ENCODE measurements at regions not wholly inside any gene's neighbourhood (a gene's known extent, or its start where the extent isn't known, plus 50 kb on each side); places are given as distances from the start of the nearest gene placed in this dataset.
"Not testable (repeated sequence)": the region's sequence is repeated elsewhere in the genome, so short reads cannot be mapped to it uniquely, and the experiment has no call there.

DNA sequence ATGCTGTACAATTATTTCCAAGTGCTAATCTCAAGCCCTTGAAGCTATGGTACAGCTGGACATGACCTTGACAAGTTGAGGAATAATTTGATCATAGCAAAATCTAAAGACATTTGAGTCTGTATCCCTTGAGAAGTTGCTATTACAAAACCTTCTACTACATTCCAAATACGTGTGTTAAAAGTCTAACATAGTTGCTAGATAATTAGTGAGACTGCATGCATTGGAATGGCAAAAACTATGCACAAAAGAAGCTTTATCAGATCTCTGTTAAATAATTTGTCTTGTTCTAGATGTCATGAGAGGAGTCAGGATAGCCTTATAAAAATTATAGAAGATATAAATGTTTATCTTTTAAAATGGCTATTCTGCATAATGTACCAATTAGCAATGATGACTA lies 127.8 kb downstream of the GJA1 start:
- TF ChIP-seq, protein P1, sequence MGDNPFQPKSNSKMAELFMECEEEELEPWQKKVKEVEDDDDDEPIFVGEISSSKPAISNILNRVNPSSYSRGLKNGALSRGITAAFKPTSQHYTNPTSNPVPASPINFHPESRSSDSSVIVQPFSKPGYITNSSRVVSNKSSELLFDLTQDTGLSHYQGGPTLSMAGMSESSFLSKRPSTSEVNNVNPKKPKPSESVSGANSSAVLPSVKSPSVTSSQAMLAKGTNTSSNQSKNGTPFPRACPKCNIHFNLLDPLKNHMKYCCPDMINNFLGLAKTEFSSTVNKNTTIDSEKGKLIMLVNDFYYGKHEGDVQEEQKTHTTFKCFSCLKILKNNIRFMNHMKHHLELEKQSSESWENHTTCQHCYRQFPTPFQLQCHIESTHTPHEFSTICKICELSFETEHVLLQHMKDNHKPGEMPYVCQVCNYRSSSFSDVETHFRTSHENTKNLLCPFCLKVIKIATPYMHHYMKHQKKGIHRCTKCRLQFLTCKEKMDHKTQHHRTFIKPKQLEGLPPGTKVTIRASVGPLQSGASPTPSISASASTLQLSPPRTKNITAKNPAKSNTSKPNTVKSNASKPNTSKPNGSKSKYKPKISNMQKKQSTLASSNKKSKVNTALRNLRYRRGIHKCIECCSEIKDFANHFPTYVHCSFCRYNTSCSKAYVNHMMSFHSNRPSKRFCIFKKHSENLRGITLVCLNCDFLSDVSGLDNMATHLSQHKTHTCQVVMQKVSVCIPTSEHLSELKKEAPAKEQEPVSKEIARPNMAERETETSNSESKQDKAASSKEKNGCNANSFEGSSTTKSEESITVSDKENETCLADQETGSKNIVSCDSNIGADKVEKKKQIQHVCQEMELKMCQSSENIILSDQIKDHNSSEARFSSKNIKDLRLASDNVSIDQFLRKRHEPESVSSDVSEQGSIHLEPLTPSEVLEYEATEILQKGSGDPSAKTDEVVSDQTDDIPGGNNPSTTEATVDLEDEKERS (tag by site-specific recombination; IDR thresholded peaks at IDR 0.05) = no peak
- TF ChIP-seq ZIC2 (tag by site-specific recombination; IDR thresholded peaks at IDR 0.05) (no peak), ZNF792 (tag by site-specific recombination; IDR thresholded peaks at IDR 0.05) (no peak), ZNF23 (tag by site-specific recombination; IDR thresholded peaks at IDR 0.05; ENCODE audit: borderline replicate concordance) (no peak), ZNF239 (tag by site-specific recombination; IDR thresholded peaks at IDR 0.05) (no peak), KLF9 (tag by site-specific recombination; IDR thresholded peaks at IDR 0.05; ENCODE audit: low read depth) (no peak), ZBTB7A (tag by site-specific recombination; IDR thresholded peaks at IDR 0.05; ENCODE audit: low read depth) (no peak), ZNF223 (tag by site-specific recombination; IDR thresholded peaks at IDR 0.05) (no peak), ZNF521 (tag by site-specific recombination; IDR thresholded peaks at IDR 0.05) (no peak), ZNF350 (tag by site-specific recombination; IDR thresholded peaks at IDR 0.05) (no peak), ZNF664 (tag by site-specific recombination; IDR thresholded peaks at IDR 0.05) (no peak), ZNF174 (tag by site-specific recombination; IDR thresholded peaks at IDR 0.05) (no peak), YY1 (tag by site-specific recombination; IDR thresholded peaks at IDR 0.05) (no peak)
- TF ChIP-seq, protein P2, sequence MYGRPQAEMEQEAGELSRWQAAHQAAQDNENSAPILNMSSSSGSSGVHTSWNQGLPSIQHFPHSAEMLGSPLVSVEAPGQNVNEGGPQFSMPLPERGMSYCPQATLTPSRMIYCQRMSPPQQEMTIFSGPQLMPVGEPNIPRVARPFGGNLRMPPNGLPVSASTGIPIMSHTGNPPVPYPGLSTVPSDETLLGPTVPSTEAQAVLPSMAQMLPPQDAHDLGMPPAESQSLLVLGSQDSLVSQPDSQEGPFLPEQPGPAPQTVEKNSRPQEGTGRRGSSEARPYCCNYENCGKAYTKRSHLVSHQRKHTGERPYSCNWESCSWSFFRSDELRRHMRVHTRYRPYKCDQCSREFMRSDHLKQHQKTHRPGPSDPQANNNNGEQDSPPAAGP (tag by site-specific recombination; IDR thresholded peaks at IDR 0.05) = no peak
- TF ChIP-seq, protein P3, sequence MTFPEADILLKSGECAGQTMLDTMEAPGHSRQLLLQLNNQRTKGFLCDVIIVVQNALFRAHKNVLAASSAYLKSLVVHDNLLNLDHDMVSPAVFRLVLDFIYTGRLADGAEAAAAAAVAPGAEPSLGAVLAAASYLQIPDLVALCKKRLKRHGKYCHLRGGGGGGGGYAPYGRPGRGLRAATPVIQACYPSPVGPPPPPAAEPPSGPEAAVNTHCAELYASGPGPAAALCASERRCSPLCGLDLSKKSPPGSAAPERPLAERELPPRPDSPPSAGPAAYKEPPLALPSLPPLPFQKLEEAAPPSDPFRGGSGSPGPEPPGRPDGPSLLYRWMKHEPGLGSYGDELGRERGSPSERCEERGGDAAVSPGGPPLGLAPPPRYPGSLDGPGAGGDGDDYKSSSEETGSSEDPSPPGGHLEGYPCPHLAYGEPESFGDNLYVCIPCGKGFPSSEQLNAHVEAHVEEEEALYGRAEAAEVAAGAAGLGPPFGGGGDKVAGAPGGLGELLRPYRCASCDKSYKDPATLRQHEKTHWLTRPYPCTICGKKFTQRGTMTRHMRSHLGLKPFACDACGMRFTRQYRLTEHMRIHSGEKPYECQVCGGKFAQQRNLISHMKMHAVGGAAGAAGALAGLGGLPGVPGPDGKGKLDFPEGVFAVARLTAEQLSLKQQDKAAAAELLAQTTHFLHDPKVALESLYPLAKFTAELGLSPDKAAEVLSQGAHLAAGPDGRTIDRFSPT (tag by site-specific recombination; IDR thresholded peaks at IDR 0.05) = no peak
- no peaks in the 10 kb centered on the region for H3K9me3 ChIP-seq (ENCODE audit: control insufficient read depth, insufficient read depth, low read depth, low read length)
- H3K27ac ChIP-seq (ENCODE audit: extremely low read depth, low read depth, low read length) = no peak overlapping the region
- no peaks in the 10 kb centered on the region for H3K4me1 ChIP-seq (ENCODE audit: control insufficient read depth, insufficient read depth, low read length)
- ChIA-PET CTCF (no interaction called here), POLR2A (no interaction called here)
- H3K36me3 ChIP-seq (ENCODE audit: control insufficient read depth in 2 of 2, insufficient read depth in 1 of 2, low read length in 2 of 2) = no peaks in the 10 kb centered on the region
- H3K4me3 ChIP-seq (ENCODE audit: low read depth, low read length) = no peak overlapping the region

DNA sequence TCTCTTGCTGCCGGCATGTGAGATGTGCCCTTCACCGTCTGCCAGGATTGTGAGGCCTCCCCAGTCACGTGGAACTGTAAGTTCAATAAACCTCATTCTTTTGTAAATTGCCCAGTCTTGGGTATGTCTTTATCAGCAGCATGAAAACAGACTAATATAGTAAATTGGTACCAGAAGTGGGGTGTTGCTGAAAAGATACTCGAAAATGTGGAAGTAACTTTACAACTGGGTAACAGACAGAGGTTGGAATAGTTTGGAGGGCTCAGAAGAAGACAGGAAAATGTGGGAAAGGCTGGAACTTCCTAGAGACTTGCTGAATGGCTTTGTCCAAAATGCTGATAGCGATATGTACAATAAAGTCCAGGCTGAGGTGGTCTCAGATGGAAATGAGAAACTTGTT lies 129.1 kb downstream of the GJA1 start:
- H3K4me3 ChIP-seq (ENCODE audit: low read depth, low read length); CTCF ChIA-PET; H3K27ac ChIP-seq (ENCODE audit: extremely low read depth, low read depth, low read length); H3K4me1 ChIP-seq (ENCODE audit: control insufficient read depth, insufficient read depth, low read length); H3K9me3 ChIP-seq (ENCODE audit: control insufficient read depth, insufficient read depth, low read depth, low read length); H3K36me3 ChIP-seq (ENCODE audit: control insufficient read depth in 2 of 2, insufficient read depth in 1 of 2, low read length in 2 of 2); POLR2A ChIA-PET: not testable (repeated sequence)
- TF ChIP-seq ZNF707 (tag by site-specific recombination; IDR thresholded peaks at IDR 0.05) = peak; percentile 85
- TF ChIP-seq SETDB1 (IDR thresholded peaks at IDR 0.05; ENCODE audit: insufficient read length, low read length) = peak; percentile 56
- TF ChIP-seq TRIM28 (IDR thresholded peaks at IDR 0.05; ENCODE audit: borderline replicate concordance, low read length) = peak; percentile 22; the same call in 1 of the 2 replicates

DNA sequence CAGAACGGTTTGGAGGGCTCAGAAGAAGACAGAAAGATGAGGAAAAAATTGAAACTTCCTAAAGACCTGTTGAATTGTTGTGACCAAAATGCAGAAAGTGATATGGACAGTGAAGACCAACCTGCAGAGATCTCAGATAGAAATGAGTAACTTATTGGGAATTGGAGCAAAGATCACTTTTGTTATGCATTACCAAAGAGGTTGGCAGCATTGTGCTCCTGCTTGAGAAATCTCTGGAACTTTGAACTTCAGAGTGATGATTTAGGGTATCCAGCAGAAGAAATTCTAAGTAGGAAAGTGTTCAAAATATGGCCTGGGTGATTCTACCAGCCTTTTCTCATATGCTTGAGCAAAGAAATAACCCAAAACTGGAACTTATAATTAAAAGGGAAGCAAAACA lies 136.0 kb downstream of the GJA1 start:
- Histone ChIP-seq H3K9me3 (ENCODE audit: control insufficient read depth, insufficient read depth, low read depth, low read length) (no peaks in the 10 kb centered on the region; the same call in 1 of the 2 replicates), H3K36me3 (ENCODE audit: control insufficient read depth in 2 of 2, insufficient read depth in 1 of 2, low read length in 2 of 2) (no peaks in the 10 kb centered on the region)
- POLR2A ChIA-PET = no interaction called here
- no peak for TF ChIP-seq ZNF830 (tag by site-specific recombination; IDR thresholded peaks at IDR 0.05; ENCODE audit: low read depth)
- TF ChIP-seq ZNF335 (tag by site-specific recombination; conservative IDR thresholded peaks at IDR 0.05) = no peak
- no peak for TF ChIP-seq ZNF416 (tag by site-specific recombination; IDR thresholded peaks at IDR 0.05)
- TF ChIP-seq, protein P4, sequence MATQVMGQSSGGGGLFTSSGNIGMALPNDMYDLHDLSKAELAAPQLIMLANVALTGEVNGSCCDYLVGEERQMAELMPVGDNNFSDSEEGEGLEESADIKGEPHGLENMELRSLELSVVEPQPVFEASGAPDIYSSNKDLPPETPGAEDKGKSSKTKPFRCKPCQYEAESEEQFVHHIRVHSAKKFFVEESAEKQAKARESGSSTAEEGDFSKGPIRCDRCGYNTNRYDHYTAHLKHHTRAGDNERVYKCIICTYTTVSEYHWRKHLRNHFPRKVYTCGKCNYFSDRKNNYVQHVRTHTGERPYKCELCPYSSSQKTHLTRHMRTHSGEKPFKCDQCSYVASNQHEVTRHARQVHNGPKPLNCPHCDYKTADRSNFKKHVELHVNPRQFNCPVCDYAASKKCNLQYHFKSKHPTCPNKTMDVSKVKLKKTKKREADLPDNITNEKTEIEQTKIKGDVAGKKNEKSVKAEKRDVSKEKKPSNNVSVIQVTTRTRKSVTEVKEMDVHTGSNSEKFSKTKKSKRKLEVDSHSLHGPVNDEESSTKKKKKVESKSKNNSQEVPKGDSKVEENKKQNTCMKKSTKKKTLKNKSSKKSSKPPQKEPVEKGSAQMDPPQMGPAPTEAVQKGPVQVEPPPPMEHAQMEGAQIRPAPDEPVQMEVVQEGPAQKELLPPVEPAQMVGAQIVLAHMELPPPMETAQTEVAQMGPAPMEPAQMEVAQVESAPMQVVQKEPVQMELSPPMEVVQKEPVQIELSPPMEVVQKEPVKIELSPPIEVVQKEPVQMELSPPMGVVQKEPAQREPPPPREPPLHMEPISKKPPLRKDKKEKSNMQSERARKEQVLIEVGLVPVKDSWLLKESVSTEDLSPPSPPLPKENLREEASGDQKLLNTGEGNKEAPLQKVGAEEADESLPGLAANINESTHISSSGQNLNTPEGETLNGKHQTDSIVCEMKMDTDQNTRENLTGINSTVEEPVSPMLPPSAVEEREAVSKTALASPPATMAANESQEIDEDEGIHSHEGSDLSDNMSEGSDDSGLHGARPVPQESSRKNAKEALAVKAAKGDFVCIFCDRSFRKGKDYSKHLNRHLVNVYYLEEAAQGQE (tag by site-specific recombination; IDR thresholded peaks at IDR 0.05) = no peak
- TF ChIP-seq ZNF112 (tag by site-specific recombination; IDR thresholded peaks at IDR 0.05) = no peak
- TF ChIP-seq ZNF561 (tag by site-specific recombination; IDR thresholded peaks at IDR 0.05; ENCODE audit: borderline replicate concordance) = no peak

More for the DNA sequence above, 136.0 kb downstream of the GJA1 start:
- Histone ChIP-seq H3K27ac (ENCODE audit: extremely low read depth, low read depth, low read length) (no peak overlapping the region), H3K4me1 (ENCODE audit: control insufficient read depth, insufficient read depth, low read length) (no peaks in the 10 kb centered on the region), H3K4me3 (ENCODE audit: low read depth, low read length) (no peak overlapping the region)
- CTCF ChIA-PET = no interaction called here
